Heart right ventricle (tissue), 16 donors: ENCODE measurements at regions not wholly inside any gene's neighbourhood (a gene's known extent, or its start where the extent isn't known, plus 50 kb on each side); places are given as distances from the start of the nearest gene placed in this dataset.

Experiments
- ATAC-seq, 8 donors: fragments of 200-7000 bp; cut with Tn5 transposase; one replicate each; pipeline ENCODE4 v1.9.1; 2020; ENCODE audit warnings: mild to moderate bottlenecking in 8 of 8, moderate library complexity in 8 of 8, moderate number of reproducible peaks in 1 of 8
- DNase-seq, 2 donors: peaks; one replicate each; pipeline ENCODE4 v3.0.0-alpha.2; 2020
- H3K27ac ChIP-seq, 10 donors: fragments of 200-600 bp; sonication (generic) in 2 of 10; one replicate each; pipeline versions ENCODE4 v1.5.0 to v1.8.0; 2020 to 2022; ENCODE audit warnings: mild to moderate bottlenecking in 3 of 10
- H3K27me3 ChIP-seq, 7 donors: fragments of 200-600 bp; one replicate each; pipeline ENCODE4 v1.8.0; 2021 to 2022; ENCODE audit warnings: mild to moderate bottlenecking in 2 of 7
- H3K36me3 ChIP-seq, 9 donors: fragments of 200-600 bp; sonication (generic) in 1 of 9; one replicate each; pipeline versions ENCODE4 v1.5.0 to v1.8.0; 2020 to 2022; ENCODE audit warnings: mild to moderate bottlenecking in 2 of 9
- H3K4me1 ChIP-seq, 9 donors: fragments of 200-600 bp; sonication (generic) in 1 of 9; one replicate each; pipeline versions ENCODE4 v1.5.0 to v1.8.0; 2020 to 2022; ENCODE audit warnings: mild to moderate bottlenecking in 4 of 9
- H3K4me3 ChIP-seq, 10 donors: fragments of 200-600 bp; sonication (generic) in 2 of 10; one replicate each; pipeline versions ENCODE4 v1.5.0 to v1.8.0; 2020 to 2022; ENCODE audit warnings: mild to moderate bottlenecking in 7 of 10, moderate library complexity in 2 of 10
- H3K9me3 ChIP-seq, 11 donors: fragments of 200-600 bp in 10 of 11; sonication (generic) in 2 of 11; one replicate each; pipeline versions ENCODE4 v1.5.0 to v1.8.0; 2013 to 2022; ENCODE audit warnings: mild to moderate bottlenecking in 2 of 11, control low read depth in 1 of 11, moderate library complexity in 1 of 11
- WGBS, 2 donors: extraction: QIAGEN DNeasy Blood & Tissue Kit; methylation state at CpG; one replicate each; pipeline ENCODE4 v1.1.7; 2013; ENCODE audit warnings: inconsistent platforms in 1 of 2; 5-methylcytosine and 5-hydroxymethylcytosine counted together
- intact Hi-C, 10 donors: fragments of 100-400 bp; cut with DNase I; formaldehyde crosslinking; loops; one replicate each; pipeline versions ENCODE4 v1.11.1 to v1.14.2; 2022
- TF ChIP-seq, protein P1 (sequence below), 9 donors: fragments of 200-600 bp; sonication (generic) in 2 of 9; IDR thresholded peaks; one replicate each; pipeline versions ENCODE4 v1.5.0 to v1.8.0; 2021 to 2022; ENCODE audit warnings: antibody characterized with exemption in 9 of 9, mild to moderate bottlenecking in 5 of 9, moderate library complexity in 1 of 9
- donor health status: Arrhythmogenic right ventricular cardiomyopathy.
- donor health status: ischemic (EF 13 %, LVEDD 7.1; RV severe dilation, severe dysfunction).
- donor health status: healthy with polysubstance abuse.
- donor health status: DM: no; HTN: yes; CAD: no.
- donor health status: DM: no; HTN: no; CAD: no.
- donor health status: ischemic (EF 25% LVEDD 6.9; RV normal size, moderate dysfunction).
- donor health status: ischemic (EF 25% LVEDD 5.7; RV mildly dilated, moderate dysfunction).
- donor health status: healthy.
- donor health status: DM: yes; HTN: yes; CAD: no.
- donor health status: Ischemic cardiomyopathy.
- donor health status: ischemic (EF 35%, LVEDD 5.7; RV mildly dilated, moderate dysfunction).
- donor health status: nonischemic (EF 11% LVEDD 7.7; RV severe dilation, severe dysfunction).
- donor health status: DM: yes; HTN: yes; CAD: no.
- donor health status: PGD.
- donor health status: ischemic (EF 29% LVEDD 5.4; RV normal size, mild dysfunction).
- donor health status: nonischemic (EF 23%, LVEDD 6.1; RV moderate dilation, normal function).

DNA sequence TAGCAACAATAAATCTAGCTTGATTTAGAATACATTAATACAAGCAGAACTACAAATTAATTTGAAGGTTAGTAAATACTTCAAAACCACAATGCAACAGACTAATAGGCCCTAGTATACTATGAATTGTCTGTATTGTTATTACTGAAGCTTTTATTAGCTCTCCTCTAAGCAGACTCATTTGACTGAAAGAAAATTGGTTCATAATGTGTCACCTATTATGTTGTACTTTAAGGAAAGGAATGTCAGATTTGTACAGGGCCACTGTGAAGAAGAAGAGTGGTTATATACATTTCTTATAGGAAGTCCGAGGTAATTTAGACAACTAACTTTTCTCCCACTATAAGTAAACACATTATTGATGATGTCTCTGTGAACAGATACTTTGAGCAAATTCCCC is 954.5 kb downstream of the ZPLD1 start:
- 72 to 81% methylated on average over 1 of the region's 1 CpG for WGBS, 2 donors
- TF ChIP-seq, protein P1, sequence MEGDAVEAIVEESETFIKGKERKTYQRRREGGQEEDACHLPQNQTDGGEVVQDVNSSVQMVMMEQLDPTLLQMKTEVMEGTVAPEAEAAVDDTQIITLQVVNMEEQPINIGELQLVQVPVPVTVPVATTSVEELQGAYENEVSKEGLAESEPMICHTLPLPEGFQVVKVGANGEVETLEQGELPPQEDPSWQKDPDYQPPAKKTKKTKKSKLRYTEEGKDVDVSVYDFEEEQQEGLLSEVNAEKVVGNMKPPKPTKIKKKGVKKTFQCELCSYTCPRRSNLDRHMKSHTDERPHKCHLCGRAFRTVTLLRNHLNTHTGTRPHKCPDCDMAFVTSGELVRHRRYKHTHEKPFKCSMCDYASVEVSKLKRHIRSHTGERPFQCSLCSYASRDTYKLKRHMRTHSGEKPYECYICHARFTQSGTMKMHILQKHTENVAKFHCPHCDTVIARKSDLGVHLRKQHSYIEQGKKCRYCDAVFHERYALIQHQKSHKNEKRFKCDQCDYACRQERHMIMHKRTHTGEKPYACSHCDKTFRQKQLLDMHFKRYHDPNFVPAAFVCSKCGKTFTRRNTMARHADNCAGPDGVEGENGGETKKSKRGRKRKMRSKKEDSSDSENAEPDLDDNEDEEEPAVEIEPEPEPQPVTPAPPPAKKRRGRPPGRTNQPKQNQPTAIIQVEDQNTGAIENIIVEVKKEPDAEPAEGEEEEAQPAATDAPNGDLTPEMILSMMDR (IDR thresholded peaks at IDR 0.05) = no peak
- H3K9me3 ChIP-seq = no peaks in the 10 kb centered on the region

DNA sequence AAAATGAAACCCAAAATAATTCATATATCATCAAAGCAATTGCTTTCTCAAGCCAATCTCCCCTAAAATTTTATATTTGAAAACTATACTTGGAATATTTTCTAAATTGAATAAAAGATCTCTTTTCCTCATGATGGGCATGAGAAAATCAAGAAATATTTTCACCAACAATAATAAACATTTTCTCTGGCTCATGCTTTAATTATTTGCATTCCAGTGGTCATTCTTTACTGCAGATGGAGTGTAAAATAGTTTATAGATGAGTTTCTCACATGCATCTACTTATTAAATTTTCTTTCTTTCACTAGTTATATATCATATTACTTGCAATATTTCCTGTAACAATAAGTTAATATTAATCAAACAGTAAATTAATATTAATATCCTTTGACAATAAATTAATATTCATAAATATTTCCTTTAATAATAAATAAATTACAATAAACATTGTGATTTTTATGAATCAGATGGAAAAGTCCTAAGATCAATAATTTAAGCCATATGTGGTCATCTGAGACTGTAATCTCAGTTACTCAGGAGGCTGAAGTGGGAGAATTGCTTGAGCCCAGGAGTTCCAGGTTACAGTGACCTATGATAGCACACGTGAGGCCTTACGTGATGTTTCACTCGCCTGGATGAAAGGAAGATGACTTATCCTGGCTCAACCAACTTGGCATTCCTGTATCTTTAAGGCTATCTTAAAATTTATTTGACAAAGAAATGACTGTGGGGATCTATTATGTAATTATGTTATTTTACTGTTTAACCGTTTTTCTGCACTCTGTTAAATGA is 958.8 kb downstream of the ZPLD1 start:
- Histone ChIP-seq H3K27ac (no peak overlapping the region), H3K4me3 (no peak overlapping the region), H3K36me3 (no peaks in the 10 kb centered on the region), H3K4me1 (no peaks in the 10 kb centered on the region), H3K27me3 (no peaks in the 10 kb centered on the region), H3K9me3 (no peaks in the 10 kb centered on the region)
- no peak for DNase-seq
- WGBS, 2 donors = 70 to 82% methylated on average over 4 of the region's 4 CpGs
- no peak for ATAC-seq
- intact Hi-C loops = no loop called here
- TF ChIP-seq, protein P1 (IDR thresholded peaks at IDR 0.05) = no peak

More for the DNA sequence above, 954.5 kb downstream of the ZPLD1 start:
- no peak overlapping the region for H3K27ac ChIP-seq
- DNase-seq (no peak), ATAC-seq (no peak)
- H3K36me3 ChIP-seq = no peaks in the 10 kb centered on the region
- intact Hi-C loops = no loop called here
- H3K4me1 ChIP-seq = no peaks in the 10 kb centered on the region
- H3K4me3 ChIP-seq = no peak overlapping the region
- H3K27me3 ChIP-seq = no peaks in the 10 kb centered on the region

DNA sequence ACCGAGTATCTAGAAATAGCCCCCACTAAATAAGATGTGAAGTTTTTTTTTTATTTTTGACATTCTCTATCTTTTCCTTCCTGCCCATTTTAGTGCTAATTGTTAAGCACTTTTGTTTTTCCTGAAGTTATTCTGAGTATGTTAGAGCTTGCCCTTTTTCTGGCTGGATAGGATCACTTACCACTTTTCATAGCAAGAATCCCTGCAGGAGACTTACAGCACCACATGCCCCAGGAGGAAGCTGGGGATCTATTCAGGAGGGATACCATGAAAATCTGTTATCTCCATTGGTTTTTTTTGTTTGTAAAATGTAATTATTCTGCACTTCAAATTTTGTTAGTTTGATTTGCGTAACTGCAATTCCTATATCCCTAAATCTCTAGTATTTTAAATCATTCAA is 968.4 kb downstream of the ZPLD1 start:
- no peak overlapping the region for H3K4me3 ChIP-seq
- ATAC-seq (no peak), DNase-seq (no peak)
- 81% methylated on average over 2 of the region's 2 CpGs for WGBS, 2 donors
- H3K9me3 ChIP-seq = peaks cover 0 to 14% (median 0%) of the 10 kb centered on the region in 11 donors
- intact Hi-C loops = no loop called here
- no peaks in the 10 kb centered on the region for H3K27me3 ChIP-seq
- no peaks in the 10 kb centered on the region for H3K4me1 ChIP-seq
- no peak overlapping the region for H3K27ac ChIP-seq
- no peaks in the 10 kb centered on the region for H3K36me3 ChIP-seq
- TF ChIP-seq, protein P1 (IDR thresholded peaks at IDR 0.05) = no peak

DNA sequence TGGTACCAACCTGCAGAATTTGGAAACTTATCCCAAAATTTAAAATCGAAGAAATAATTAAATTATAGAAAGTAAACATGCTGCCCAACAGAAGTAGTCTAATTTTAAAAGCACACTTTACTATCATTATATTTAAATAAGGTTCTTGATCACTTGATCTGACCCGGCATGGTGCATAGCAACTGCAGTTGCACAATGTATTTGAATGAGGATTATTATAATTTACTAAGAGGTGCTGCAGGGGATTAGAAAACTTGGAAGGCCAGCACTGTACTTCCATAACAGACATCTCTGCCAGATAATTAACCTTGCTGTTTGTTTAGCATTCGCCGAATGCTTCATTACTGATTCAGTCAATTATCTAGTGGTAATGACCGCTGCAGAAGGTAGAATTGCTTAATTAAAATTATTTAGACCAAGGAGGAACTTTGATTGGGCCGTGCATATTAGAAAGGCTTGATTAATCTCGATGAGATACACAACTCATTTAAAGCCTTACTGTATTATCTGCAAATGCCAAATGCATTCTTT is 971.6 kb downstream of the ZPLD1 start:
- Histone ChIP-seq H3K27me3 (no peaks in the 10 kb centered on the region), H3K9me3 (peaks cover 0 to 3% (median 0%) of the 10 kb centered on the region in 11 donors), H3K36me3 (no peaks in the 10 kb centered on the region), H3K4me1 (no peaks in the 10 kb centered on the region), H3K4me3 (no peak overlapping the region), H3K27ac (no peak overlapping the region)
- DNase-seq (no peak), ATAC-seq (no peak)
- 79 to 89% methylated on average over 7 of the region's 7 CpGs for WGBS, 2 donors
- intact Hi-C loops = no loop called here
- TF ChIP-seq, protein P1 (IDR thresholded peaks at IDR 0.05) = no peak
